HCT116 (cell line): ENCODE measurements at regions not wholly inside any gene's neighbourhood (a gene's known extent, or its start where the extent isn't known, plus 50 kb on each side); places are given as distances from the start of the nearest gene placed in this dataset.

ENCODE experiments used
- ATAC-seq: fragments of 200-7000 bp; cut with Tn5 transposase; 2 replicates; pipeline ENCODE4 v1.9.1; 2020; ENCODE audit warnings: mild to moderate bottlenecking, moderate library complexity
- BruUV-seq: library from RNA; stranded (reverse); fragments of 400-500 nt; replicated peaks from 2 replicates; lab custom pipeline; 2021; lab: Mats Ljungman, UMichigan
- CTCF ChIA-PET: fragments of 300-600 bp; sonication (Branson Sonifier 250); formaldehyde crosslinking; loops from one replicate; lab custom pipeline; 2021; ENCODE audit warnings: antibody characterized with exemption; lab: Charles Lee
- POLR2A ChIA-PET: fragments of 300-600, 350-600 bp; sonication (Branson Sonifier 250); formaldehyde crosslinking; loops from one replicate; lab custom pipeline; 2021; ENCODE audit warnings: antibody characterized with exemption; lab: Charles Lee
- RAD21 ChIA-PET, 2 experiments: fragments of 300-600 bp; sonication (Branson Sonifier 250); formaldehyde crosslinking; loops; one replicate each; lab custom pipeline; 2023; ENCODE audit warnings: low total read pairs in 2 of 2; ENCODE audit not compliant: uncharacterized antibody in 2 of 2, unreplicated experiment in 2 of 2, low non-redundant PET in 1 of 2; lab: Charles Lee
- DNase-seq: peaks from one replicate; pipeline ENCODE4 v3.0.0-alpha.2; 2010; ENCODE audit warnings: low read depth, low spot score
- H2AFZ ChIP-seq: fragments of 200-600 bp; shearing (Covaris generic), sonication (generic); 2 replicates; pipeline ENCODE4 v1.6.1; 2017; ENCODE audit warnings: low read depth, mixed run types, mixed read lengths, antibody characterized with exemption, low read length; ENCODE audit not compliant: poor library complexity, severe bottlenecking
- H3K27ac ChIP-seq: 2 replicates; pipeline ENCODE4 v1.5.1; 2012; ENCODE audit warnings: low read depth, low read length
- H3K27me3 ChIP-seq: fragments of 200-600 bp; sonication (generic); 2 replicates; pipeline ENCODE4 v1.6.1; 2016; ENCODE audit warnings: mixed run types, low read length, mixed read lengths; ENCODE audit not compliant: insufficient read depth
- H3K36me3 ChIP-seq, 2 experiments: fragments of 200-500 bp in 1 of 2; fragments of 200-600 bp in 1 of 2; sonication (Bioruptor generic) in 1 of 2; sonication (generic) in 1 of 2; 2 replicates each; pipeline versions ENCODE4 v1.5.1 to v1.6.1; 2014 to 2016; ENCODE audit warnings: low read length in 2 of 2, inconsistent platforms in 1 of 2, mixed read lengths in 1 of 2, mixed run types in 1 of 2; ENCODE audit not compliant: insufficient read depth in 2 of 2, control insufficient read depth in 1 of 2
- H3K4me1 ChIP-seq, 2 experiments: fragments of 200-600 bp in 1 of 2; sonication (generic) in 1 of 2; 2 replicates each; pipeline versions ENCODE4 v1.5.1 to v1.6.1; 2012 to 2017; ENCODE audit warnings: low read length in 2 of 2, inconsistent platforms in 1 of 2, mild to moderate bottlenecking in 1 of 2, mixed read lengths in 1 of 2, mixed run types in 1 of 2, moderate library complexity in 1 of 2; ENCODE audit not compliant: insufficient read depth in 2 of 2, control insufficient read depth in 1 of 2
- H3K4me2 ChIP-seq: fragments of 200-600 bp; sonication (generic); 2 replicates; pipeline ENCODE4 v1.6.1; 2017; ENCODE audit warnings: mixed run types, low read length, mixed read lengths
- H3K4me3 ChIP-seq, 2 experiments: fragments of 200-600 bp in 1 of 2; sonication (generic) in 1 of 2; replicated peaks in 1 of 2; 2 replicates each; pipeline ENCODE4 v1.5.1; 2011 to 2016; ENCODE audit warnings: low read length in 2 of 2, control low read depth in 1 of 2, low read depth in 1 of 2, mild to moderate bottlenecking in 1 of 2, mixed read lengths in 1 of 2, mixed run types in 1 of 2
- H3K79me2 ChIP-seq: fragments of 200-600 bp; sonication (generic); 2 replicates; pipeline ENCODE4 v1.6.1; 2017; ENCODE audit warnings: mild to moderate bottlenecking, mixed run types, low read length, moderate library complexity, mixed read lengths; ENCODE audit not compliant: insufficient read depth
- H3K9ac ChIP-seq: fragments of 200-600 bp; sonication (generic); 2 replicates; pipeline ENCODE4 v1.6.1; 2016; ENCODE audit warnings: low read length, mixed read lengths
- H3K9me2 ChIP-seq: fragments of 200-600 bp; sonication (generic), shearing (Covaris generic); 2 replicates; pipeline ENCODE4 v1.6.1; 2017; ENCODE audit warnings: mixed run types, mild to moderate bottlenecking, moderate library complexity; ENCODE audit not compliant: insufficient read depth
- H3K9me3 ChIP-seq, 2 experiments: fragments of 200-500 bp in 1 of 2; fragments of 200-600 bp in 1 of 2; sonication (Bioruptor generic) in 1 of 2; sonication (generic) in 1 of 2; 2 replicates each; pipeline ENCODE4 v1.6.1; 2014 to 2017; ENCODE audit warnings: low read length in 2 of 2, mixed read lengths in 2 of 2, inconsistent platforms in 1 of 2, low read depth in 1 of 2, mild to moderate bottlenecking in 1 of 2, mixed run types in 1 of 2, moderate library complexity in 1 of 2; ENCODE audit not compliant: control insufficient read depth in 1 of 2, insufficient read depth in 1 of 2
- H4K20me1 ChIP-seq: fragments of 200-600 bp; sonication (generic), shearing (Covaris generic); 2 replicates; pipeline ENCODE4 v1.6.1; 2017; ENCODE audit warnings: mixed run types, mild to moderate bottlenecking, moderate library complexity; ENCODE audit not compliant: insufficient read depth
- CBX3 ChIP-seq: IDR thresholded peaks from 2 replicates; pipeline ENCODE4 v1.6.1; 2012; ENCODE audit warnings: low read depth
- CEBPB ChIP-seq: IDR thresholded peaks from 2 replicates; pipeline ENCODE4 v1.6.1; 2012; ENCODE audit warnings: low read depth
- EZH2 ChIP-seq: fragments of 200-600 bp; sonication (generic); IDR thresholded peaks from 2 replicates; pipeline ENCODE4 v1.6.1; 2017; ENCODE audit warnings: antibody characterized with exemption, mixed run types
- POLR2A ChIP-seq: IDR thresholded peaks from 2 replicates; pipeline ENCODE4 v1.7.0; 2011; ENCODE audit warnings: borderline replicate concordance; ENCODE audit not compliant: insufficient read depth, insufficient read length; ENCODE audit errors: extremely low read depth
- RAD21 ChIP-seq: IDR thresholded peaks from 2 replicates; pipeline ENCODE4 v1.6.1; 2012; ENCODE audit warnings: low read depth, mild to moderate bottlenecking
- SIN3A ChIP-seq: IDR thresholded peaks from 2 replicates; pipeline ENCODE4 v1.6.1; 2012; ENCODE audit warnings: low read depth
- SP1 ChIP-seq: IDR thresholded peaks from 2 replicates; pipeline ENCODE4 v1.6.1; 2012; ENCODE audit warnings: low read depth
- ZFX ChIP-seq: fragments of 450-650 bp; IDR thresholded peaks from 2 replicates; pipeline ENCODE4 v1.6.1; 2017
- intact Hi-C: fragments of 100-400 bp; cut with micrococcal nuclease; formaldehyde crosslinking; loops from 2 replicates; pipeline ENCODE4 v1.10.0; 2022
- TF ChIP-seq, protein P1 (sequence below): IDR thresholded peaks from 2 replicates; pipeline ENCODE4 v1.6.1; 2012; ENCODE audit warnings: low read depth

DNA sequence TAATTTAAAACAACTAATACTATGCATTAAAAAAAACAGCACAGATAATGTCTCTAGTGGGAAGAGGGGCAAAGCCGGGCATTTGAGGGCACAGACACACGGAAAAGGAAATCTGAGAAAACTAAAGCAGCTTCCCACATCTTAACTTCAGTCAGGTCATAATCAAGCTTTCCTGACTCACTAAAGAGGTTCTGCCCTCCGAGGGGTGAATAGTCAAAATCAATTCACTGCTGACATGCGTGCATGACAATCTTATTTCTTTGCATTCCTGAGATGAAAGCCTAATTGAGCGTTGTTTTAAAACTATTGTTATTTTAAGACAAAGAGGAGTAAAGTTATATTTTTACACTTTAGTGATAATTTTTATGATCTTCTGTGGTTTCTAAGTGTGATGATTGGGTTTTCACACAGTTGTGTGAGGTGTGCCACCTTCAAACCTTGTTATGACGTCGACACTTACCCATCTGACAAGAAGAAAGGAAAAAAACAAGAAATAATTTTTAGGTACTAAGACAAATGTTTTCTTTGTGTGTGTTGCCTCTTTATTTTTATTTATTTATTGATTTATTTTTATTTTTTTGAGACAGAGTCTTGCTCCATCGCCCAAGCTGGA, 90.9 kb downstream of the GATA6 start:
- no peak overlapping the region for H3K4me3 ChIP-seq
- no peak overlapping the region for H3K27ac ChIP-seq
- intact Hi-C loops: no loop called here
- ChIA-PET POLR2A (no interaction called here), RAD21 (no interaction called here), CTCF (no interaction called here)
- H4K20me1 ChIP-seq: no peaks in the 10 kb centered on the region
- no peak overlapping the region for H2AFZ ChIP-seq
- no peaks in the 10 kb centered on the region for H3K27me3 ChIP-seq
- BruUV-seq: no TSS peak
- H3K4me2 ChIP-seq: no peak overlapping the region
- TF ChIP-seq, protein P1, sequence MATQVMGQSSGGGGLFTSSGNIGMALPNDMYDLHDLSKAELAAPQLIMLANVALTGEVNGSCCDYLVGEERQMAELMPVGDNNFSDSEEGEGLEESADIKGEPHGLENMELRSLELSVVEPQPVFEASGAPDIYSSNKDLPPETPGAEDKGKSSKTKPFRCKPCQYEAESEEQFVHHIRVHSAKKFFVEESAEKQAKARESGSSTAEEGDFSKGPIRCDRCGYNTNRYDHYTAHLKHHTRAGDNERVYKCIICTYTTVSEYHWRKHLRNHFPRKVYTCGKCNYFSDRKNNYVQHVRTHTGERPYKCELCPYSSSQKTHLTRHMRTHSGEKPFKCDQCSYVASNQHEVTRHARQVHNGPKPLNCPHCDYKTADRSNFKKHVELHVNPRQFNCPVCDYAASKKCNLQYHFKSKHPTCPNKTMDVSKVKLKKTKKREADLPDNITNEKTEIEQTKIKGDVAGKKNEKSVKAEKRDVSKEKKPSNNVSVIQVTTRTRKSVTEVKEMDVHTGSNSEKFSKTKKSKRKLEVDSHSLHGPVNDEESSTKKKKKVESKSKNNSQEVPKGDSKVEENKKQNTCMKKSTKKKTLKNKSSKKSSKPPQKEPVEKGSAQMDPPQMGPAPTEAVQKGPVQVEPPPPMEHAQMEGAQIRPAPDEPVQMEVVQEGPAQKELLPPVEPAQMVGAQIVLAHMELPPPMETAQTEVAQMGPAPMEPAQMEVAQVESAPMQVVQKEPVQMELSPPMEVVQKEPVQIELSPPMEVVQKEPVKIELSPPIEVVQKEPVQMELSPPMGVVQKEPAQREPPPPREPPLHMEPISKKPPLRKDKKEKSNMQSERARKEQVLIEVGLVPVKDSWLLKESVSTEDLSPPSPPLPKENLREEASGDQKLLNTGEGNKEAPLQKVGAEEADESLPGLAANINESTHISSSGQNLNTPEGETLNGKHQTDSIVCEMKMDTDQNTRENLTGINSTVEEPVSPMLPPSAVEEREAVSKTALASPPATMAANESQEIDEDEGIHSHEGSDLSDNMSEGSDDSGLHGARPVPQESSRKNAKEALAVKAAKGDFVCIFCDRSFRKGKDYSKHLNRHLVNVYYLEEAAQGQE: no peak
- no peak for TF ChIP-seq SP1
- TF ChIP-seq POLR2A: no peak
- no peak for TF ChIP-seq EZH2
- no peak for TF ChIP-seq SIN3A
- no peak for TF ChIP-seq RAD21
- TF ChIP-seq CBX3: no peak
- TF ChIP-seq ZFX: no peak
- no peak for TF ChIP-seq CEBPB
- DNase-seq: no peak
- H3K36me3 ChIP-seq: no peaks in the 10 kb centered on the region
- no peak overlapping the region for H3K9ac ChIP-seq
- no peaks in the 10 kb centered on the region for H3K9me2 ChIP-seq
- H3K79me2 ChIP-seq: no peaks in the 10 kb centered on the region
- H3K4me1 ChIP-seq: no peaks in the 10 kb centered on the region
- no peak for ATAC-seq
- H3K9me3 ChIP-seq: no peaks in the 10 kb centered on the region
